PC-3 (cell line): ENCODE measurements at regions not wholly inside any gene's neighbourhood (a gene's known extent, or its start where the extent isn't known, plus 50 kb on each side); places are given as distances from the start of the nearest gene placed in this dataset.

Experiments
- ATAC-seq: fragments of 200-7000 bp; cut with Tn5 transposase; 2 replicates; pipeline ENCODE4 v1.9.1; 2020; ENCODE audit warnings: mild to moderate bottlenecking, moderate library complexity
- BruUV-seq: library from RNA; stranded (reverse); fragments of 400-500 nt; replicated peaks from 2 replicates; lab custom pipeline; 2021; lab: Mats Ljungman, UMichigan
- CTCF ChIA-PET: fragments of 300-600 bp; sonication (Branson Sonifier 250); formaldehyde crosslinking; loops from one replicate; lab custom pipeline; 2022; ENCODE audit warnings: antibody characterized with exemption; lab: Charles Lee
- POLR2A ChIA-PET: fragments of 300-600 bp; sonication (Branson Sonifier 250); formaldehyde crosslinking; loops from one replicate; lab custom pipeline; 2022; ENCODE audit warnings: antibody characterized with exemption; ENCODE audit not compliant: unreplicated experiment; lab: Charles Lee
- DNase-seq: peaks from one replicate; pipeline ENCODE4 v3.0.0-alpha.2; 2015
- H2AFZ ChIP-seq: fragments of 300-600 bp; sonication (generic); 2 replicates; pipeline ENCODE4 v1.6.0; 2016; ENCODE audit warnings: antibody characterized with exemption, low read length
- H3F3A ChIP-seq: fragments of 300-600 bp; sonication (generic); one replicate; pipeline ENCODE4 v1.6.0; 2017; ENCODE audit warnings: antibody characterized with exemption, low read length, control low read depth, mild to moderate bottlenecking; ENCODE audit not compliant: unreplicated experiment
- H3K27ac ChIP-seq: fragments of 300-600 bp; sonication (generic); 2 replicates; pipeline ENCODE4 v1.5.1; 2016; ENCODE audit warnings: mild to moderate bottlenecking, low read length
- H3K27me3 ChIP-seq: fragments of 300-600 bp; sonication (generic); 2 replicates; pipeline ENCODE4 v1.6.1; 2016; ENCODE audit warnings: low read length, mixed read lengths
- H3K36me3 ChIP-seq: fragments of 300-600 bp; sonication (generic); 2 replicates; pipeline ENCODE4 v1.6.1; 2016; ENCODE audit warnings: low read depth, mixed run types, low read length, mixed read lengths
- H3K4me1 ChIP-seq: fragments of 300-600 bp; sonication (generic); 2 replicates; pipeline ENCODE4 v1.5.1; 2016; ENCODE audit warnings: low read length; ENCODE audit not compliant: insufficient read depth
- H3K4me2 ChIP-seq: fragments of 300-600 bp; sonication (generic); 2 replicates; pipeline ENCODE4 v1.6.0; 2016; ENCODE audit warnings: low read length
- H3K4me3 ChIP-seq: fragments of 300-600 bp; sonication (generic); 2 replicates; pipeline ENCODE4 v1.5.1; 2016; ENCODE audit warnings: mild to moderate bottlenecking, low read length, mixed read lengths
- H3K79me2 ChIP-seq: fragments of 300-600 bp; sonication (generic); 2 replicates; pipeline ENCODE4 v1.6.1; 2017; ENCODE audit warnings: low read length, mixed read lengths
- H3K9ac ChIP-seq: fragments of 300-600 bp; sonication (generic); 2 replicates; pipeline ENCODE4 v1.6.0; 2016; ENCODE audit warnings: mild to moderate bottlenecking, low read length
- H3K9me2 ChIP-seq: fragments of 300-600 bp; sonication (generic); replicated peaks from 2 replicates; pipeline ENCODE4 v1.6.1; 2016; ENCODE audit warnings: mixed run types, low read length, mixed read lengths
- H3K9me3 ChIP-seq: fragments of 300-600 bp; sonication (generic); 2 replicates; pipeline ENCODE4 v1.6.1; 2016; ENCODE audit warnings: low read length, mixed read lengths
- H4K20me1 ChIP-seq: fragments of 300-600 bp; sonication (generic); 2 replicates; pipeline ENCODE4 v1.6.1; 2016; ENCODE audit warnings: low read length, mixed read lengths
- EZH2 ChIP-seq: fragments of 300-600 bp; sonication (generic); IDR thresholded peaks from one replicate; pipeline ENCODE4 v1.6.1; 2017; ENCODE audit warnings: antibody characterized with exemption, mild to moderate bottlenecking, low read length; ENCODE audit not compliant: unreplicated experiment
- EZH2phosphoT487 ChIP-seq: fragments of 300-600 bp; sonication (generic); IDR thresholded peaks from 2 replicates; pipeline ENCODE4 v1.6.1; 2018; ENCODE audit warnings: mild to moderate bottlenecking, antibody characterized with exemption, low read length, borderline replicate concordance
- intact Hi-C: fragments of 100-400 bp; cut with micrococcal nuclease; formaldehyde crosslinking; loops from 2 replicates; pipeline ENCODE4 v1.9.0; 2023
- TF ChIP-seq, protein P1 (sequence below): fragments of 300-600 bp; sonication (generic); conservative IDR thresholded peaks from 2 replicates; pipeline ENCODE4 v1.5.1; 2017; ENCODE audit warnings: antibody characterized with exemption, low read depth, mild to moderate bottlenecking, low read length

DNA sequence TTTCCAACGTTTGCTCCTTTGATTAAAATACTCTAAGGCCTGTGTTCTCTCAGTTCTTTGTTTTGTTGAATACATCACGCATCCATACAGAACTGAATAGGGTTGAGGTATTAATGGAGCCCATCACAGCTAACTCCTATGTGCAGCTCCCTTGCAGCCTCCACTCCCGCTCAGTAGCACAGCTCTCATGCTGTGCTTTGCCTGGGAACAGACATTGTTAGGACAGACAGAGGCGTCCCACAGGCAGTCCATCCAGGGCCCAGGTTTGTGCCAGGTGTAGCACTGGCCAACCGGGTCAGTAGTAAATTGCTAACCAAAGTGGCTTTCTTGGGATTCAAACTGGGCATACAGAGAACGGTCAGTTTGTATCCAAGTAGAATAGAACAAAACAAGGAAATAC is 644.7 kb upstream of the NRP1 start:
- H3K9me3 ChIP-seq = no peaks in the 10 kb centered on the region
- no peaks in the 10 kb centered on the region for H3F3A ChIP-seq
- H3K4me3 ChIP-seq = no peak overlapping the region
- H3K9me2 ChIP-seq = 0 out of 2 replicates have a peak, but pooled peaks cover 3% of the 10 kb centered on the region
- intact Hi-C loops = no loop called here
- no peaks in the 10 kb centered on the region for H3K79me2 ChIP-seq
- no peak overlapping the region for H3K9ac ChIP-seq
- H3K27ac ChIP-seq = no peak overlapping the region
- ATAC-seq = no peak
- no peaks in the 10 kb centered on the region for H4K20me1 ChIP-seq
- ChIA-PET POLR2A (no interaction called here), CTCF (no interaction called here)
- no peaks in the 10 kb centered on the region for H3K4me1 ChIP-seq
- no TSS peak for BruUV-seq
- TF ChIP-seq EZH2phosphoT487 = no peak
- TF ChIP-seq, protein P1, sequence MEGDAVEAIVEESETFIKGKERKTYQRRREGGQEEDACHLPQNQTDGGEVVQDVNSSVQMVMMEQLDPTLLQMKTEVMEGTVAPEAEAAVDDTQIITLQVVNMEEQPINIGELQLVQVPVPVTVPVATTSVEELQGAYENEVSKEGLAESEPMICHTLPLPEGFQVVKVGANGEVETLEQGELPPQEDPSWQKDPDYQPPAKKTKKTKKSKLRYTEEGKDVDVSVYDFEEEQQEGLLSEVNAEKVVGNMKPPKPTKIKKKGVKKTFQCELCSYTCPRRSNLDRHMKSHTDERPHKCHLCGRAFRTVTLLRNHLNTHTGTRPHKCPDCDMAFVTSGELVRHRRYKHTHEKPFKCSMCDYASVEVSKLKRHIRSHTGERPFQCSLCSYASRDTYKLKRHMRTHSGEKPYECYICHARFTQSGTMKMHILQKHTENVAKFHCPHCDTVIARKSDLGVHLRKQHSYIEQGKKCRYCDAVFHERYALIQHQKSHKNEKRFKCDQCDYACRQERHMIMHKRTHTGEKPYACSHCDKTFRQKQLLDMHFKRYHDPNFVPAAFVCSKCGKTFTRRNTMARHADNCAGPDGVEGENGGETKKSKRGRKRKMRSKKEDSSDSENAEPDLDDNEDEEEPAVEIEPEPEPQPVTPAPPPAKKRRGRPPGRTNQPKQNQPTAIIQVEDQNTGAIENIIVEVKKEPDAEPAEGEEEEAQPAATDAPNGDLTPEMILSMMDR = no peak
- no peak for TF ChIP-seq EZH2
- H2AFZ ChIP-seq = no peak overlapping the region
- DNase-seq = no peak
- no peaks in the 10 kb centered on the region for H3K27me3 ChIP-seq
- no peak overlapping the region for H3K4me2 ChIP-seq
- no peaks in the 10 kb centered on the region for H3K36me3 ChIP-seq

DNA sequence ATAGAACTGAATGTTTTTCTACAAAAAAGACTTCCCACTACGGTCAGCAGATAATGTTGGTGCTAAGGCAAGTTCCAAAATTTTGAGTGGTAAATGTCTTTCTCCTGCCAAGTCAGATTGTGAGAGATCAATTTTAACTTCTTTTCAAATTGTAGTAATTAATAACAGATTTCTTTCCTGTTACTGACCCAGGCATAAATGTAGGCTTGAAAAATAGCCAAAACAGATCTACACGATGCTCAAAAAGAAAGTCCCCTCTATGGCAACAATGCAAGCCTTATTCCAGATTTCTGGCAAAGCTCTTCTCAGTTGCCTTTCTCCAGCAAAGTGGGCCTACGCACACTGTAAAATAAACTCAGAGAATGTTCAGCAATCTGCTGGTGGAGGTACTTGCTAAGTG is 641.0 kb upstream of the NRP1 start:
- Histone ChIP-seq H3K27me3 (no peaks in the 10 kb centered on the region), H3K4me2 (no peak overlapping the region), H2AFZ (no peak overlapping the region), H3K79me2 (no peaks in the 10 kb centered on the region), H3K9me3 (no peaks in the 10 kb centered on the region), H3K9ac (no peak overlapping the region), H3K36me3 (no peaks in the 10 kb centered on the region), H3K9me2 (0 out of 2 replicates have a peak, but pooled peaks cover 3% of the 10 kb centered on the region), H3K4me3 (no peak overlapping the region), H3K27ac (no peak overlapping the region), H3K4me1 (no peaks in the 10 kb centered on the region), H4K20me1 (no peaks in the 10 kb centered on the region), H3F3A (no peaks in the 10 kb centered on the region)
- intact Hi-C loops = no loop called here
- ATAC-seq (no peak), DNase-seq (no peak)
- POLR2A ChIA-PET = interaction anchor here (0.6 kb wide), 1 partner anchor 645 kb away, joined by 4 read pairs; no protein-coding TSS in a partner anchor
- no TSS peak for BruUV-seq
- no peak for TF ChIP-seq EZH2phosphoT487
- TF ChIP-seq EZH2 = no peak
- TF ChIP-seq, protein P1 = no peak
- CTCF ChIA-PET = no interaction called here

DNA sequence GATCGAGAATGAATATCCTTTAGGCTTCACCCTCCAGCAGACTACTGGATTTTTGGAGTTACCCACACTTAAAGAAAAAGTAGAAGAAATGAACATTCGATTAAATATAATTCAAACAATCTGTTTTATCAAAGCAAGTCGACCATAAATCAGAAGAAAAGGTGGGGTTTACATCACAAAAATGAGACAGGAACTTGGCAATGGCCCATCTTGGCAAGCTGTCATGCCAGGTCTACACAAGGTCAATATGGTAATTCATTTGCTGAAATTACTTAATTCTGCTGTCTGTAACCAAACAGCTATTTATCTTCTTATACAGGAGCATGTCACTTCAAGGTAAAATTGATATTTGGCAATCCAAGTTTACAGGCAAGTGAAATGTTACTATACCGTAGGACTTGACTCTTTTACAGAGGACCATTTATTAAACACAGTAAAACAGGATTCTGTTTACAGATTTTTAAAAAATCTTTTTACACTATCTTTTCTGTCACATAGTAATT is 640.6 kb upstream of the NRP1 start:
- TF ChIP-seq, protein P1 = no peak
- TF ChIP-seq EZH2phosphoT487 = no peak
- no peak overlapping the region for H2AFZ ChIP-seq
- H3K27ac ChIP-seq = no peak overlapping the region
- no peaks in the 10 kb centered on the region for H3K79me2 ChIP-seq
- no peaks in the 10 kb centered on the region for H3K9me3 ChIP-seq
- no peaks in the 10 kb centered on the region for H3K36me3 ChIP-seq
- no peaks in the 10 kb centered on the region for H3K27me3 ChIP-seq
- no peak overlapping the region for H3K4me3 ChIP-seq
- DNase-seq = no peak
- no peaks in the 10 kb centered on the region for H4K20me1 ChIP-seq
- H3K9ac ChIP-seq = no peak overlapping the region
- no peak for ATAC-seq
- no peaks in the 10 kb centered on the region for H3K4me1 ChIP-seq
- no peaks in the 10 kb centered on the region for H3F3A ChIP-seq
- ChIA-PET CTCF (no interaction called here), POLR2A (no interaction called here)
- intact Hi-C loops = no loop called here
- no peak overlapping the region for H3K4me2 ChIP-seq
- H3K9me2 ChIP-seq = 0 out of 2 replicates have a peak, but pooled peaks cover 3% of the 10 kb centered on the region
- no TSS peak for BruUV-seq
